Pancreas (tissue), 10 donors: ENCODE measurements at regions not wholly inside any gene's neighbourhood (a gene's known extent, or its start where the extent isn't known, plus 50 kb on each side); places are given as distances from the start of the nearest gene placed in this dataset.

Source experiments
- ATAC-seq, 4 donors: fragments of 200-7000 bp; cut with Tn5 transposase; one replicate each; pipeline versions ENCODE4 v1.8.0 to v1.9.1; 2020; ENCODE audit warnings: mild to moderate bottlenecking in 4 of 4, moderate library complexity in 4 of 4
- DNase-seq, 6 donors: peaks; one replicate each; pipeline ENCODE4 v3.0.0-alpha.2; 2020
- FAIRE-seq: peaks from 2 replicates; lab custom pipeline; 2012; peaks lifted over from hg19 to GRCh38; lab: Jason Lieb, UNC
- H3K27ac ChIP-seq, 4 donors: fragments of 200-600 bp; sonication (generic); 1 replicate in 3 of 4; 2 replicates in 1 of 4; pipeline versions ENCODE4 v1.5.0 to v1.8.0; 2020
- H3K27me3 ChIP-seq, 4 donors: fragments of 200-600 bp; one replicate each; pipeline ENCODE4 v1.8.0; 2021
- H3K36me3 ChIP-seq, 3 donors: fragments of 200-600 bp; sonication (generic) in 1 of 3; one replicate each; pipeline versions ENCODE4 v1.5.0 to v1.8.0; 2020 to 2021
- H3K4me1 ChIP-seq, 3 donors: fragments of 200-600 bp; one replicate each; pipeline ENCODE4 v1.8.0; 2021
- H3K4me3 ChIP-seq, 4 donors: fragments of 200-600 bp; sonication (generic) in 2 of 4; one replicate each; pipeline versions ENCODE4 v1.5.0 to v1.8.0; 2020 to 2021
- H3K9me3 ChIP-seq, 4 donors: fragments of 200-600 bp; one replicate each; pipeline ENCODE4 v1.8.0; 2021
- WGBS, 2 donors: extraction: QIAGEN DNeasy Blood & Tissue Kit; methylation state at CpG; one replicate each; pipeline ENCODE4 v1.1.7; 2013; 5-methylcytosine and 5-hydroxymethylcytosine counted together
- intact Hi-C, 3 donors: fragments of 100-400 bp; cut with DNase I; formaldehyde crosslinking; loops; one replicate each; pipeline versions ENCODE4 v1.11.1 to v1.14.2; 2022
- TF ChIP-seq, protein P1 (sequence below), 4 donors: fragments of 200-600 bp; sonication (generic) in 3 of 4; IDR thresholded peaks; one replicate each; pipeline versions ENCODE4 v1.5.0 to v1.8.0; 2021; ENCODE audit warnings: antibody characterized with exemption in 4 of 4
- donor health status: healthy with polysubstance abuse.
- donor health status: DM: no; HTN: no; CAD: no; lungs with moderate emphysema.
- donor health status: DM: no; HTN: no; CAD: no.
- donor health status: control.
- donor health status: control.
- donor health status: Bipolar disorder and iron deficiency.
- donor health status: DM: yes; HTN: yes; CAD: no.
- donor health status: DM: no; HTN: no; CAD: no.
- donor health status: DM: no; HTN: no; CAD: no.
- donor health status: DM: yes; HTN: yes; CAD: no.

DNA sequence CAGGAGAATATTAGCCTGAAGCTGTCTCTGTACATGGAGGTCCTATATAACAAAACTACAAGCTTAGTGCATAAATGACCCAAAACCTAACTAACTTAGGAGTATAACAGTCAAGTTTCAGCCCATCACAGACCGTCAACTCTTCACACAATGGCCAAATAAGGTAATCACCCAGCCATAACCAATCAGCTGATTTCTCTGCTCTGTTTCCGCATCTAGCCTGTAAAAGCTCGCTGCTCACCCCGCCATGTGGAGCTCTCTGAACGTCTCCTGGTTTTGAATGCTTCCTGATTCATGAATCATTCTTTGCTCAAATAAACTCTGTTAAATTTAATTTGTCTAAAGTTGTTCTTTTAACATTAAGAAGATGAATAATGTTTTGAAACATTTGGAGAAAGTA, 593.6 kb downstream of the TMX3 start:
- H3K9me3 ChIP-seq: no peaks in the 10 kb centered on the region
- H3K27ac ChIP-seq: no peak overlapping the region
- H3K4me3 ChIP-seq: no peak overlapping the region
- FAIRE-seq (no peak), DNase-seq (no peak), ATAC-seq (no peak)
- TF ChIP-seq, protein P1, sequence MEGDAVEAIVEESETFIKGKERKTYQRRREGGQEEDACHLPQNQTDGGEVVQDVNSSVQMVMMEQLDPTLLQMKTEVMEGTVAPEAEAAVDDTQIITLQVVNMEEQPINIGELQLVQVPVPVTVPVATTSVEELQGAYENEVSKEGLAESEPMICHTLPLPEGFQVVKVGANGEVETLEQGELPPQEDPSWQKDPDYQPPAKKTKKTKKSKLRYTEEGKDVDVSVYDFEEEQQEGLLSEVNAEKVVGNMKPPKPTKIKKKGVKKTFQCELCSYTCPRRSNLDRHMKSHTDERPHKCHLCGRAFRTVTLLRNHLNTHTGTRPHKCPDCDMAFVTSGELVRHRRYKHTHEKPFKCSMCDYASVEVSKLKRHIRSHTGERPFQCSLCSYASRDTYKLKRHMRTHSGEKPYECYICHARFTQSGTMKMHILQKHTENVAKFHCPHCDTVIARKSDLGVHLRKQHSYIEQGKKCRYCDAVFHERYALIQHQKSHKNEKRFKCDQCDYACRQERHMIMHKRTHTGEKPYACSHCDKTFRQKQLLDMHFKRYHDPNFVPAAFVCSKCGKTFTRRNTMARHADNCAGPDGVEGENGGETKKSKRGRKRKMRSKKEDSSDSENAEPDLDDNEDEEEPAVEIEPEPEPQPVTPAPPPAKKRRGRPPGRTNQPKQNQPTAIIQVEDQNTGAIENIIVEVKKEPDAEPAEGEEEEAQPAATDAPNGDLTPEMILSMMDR (IDR thresholded peaks at IDR 0.05): no peak
- intact Hi-C loops: no loop called here
- 48 to 58% methylated on average over 5 of the region's 5 CpGs for WGBS, 2 donors
- H3K27me3 ChIP-seq: no peaks in the 10 kb centered on the region
- no peaks in the 10 kb centered on the region for H3K36me3 ChIP-seq
- no peaks in the 10 kb centered on the region for H3K4me1 ChIP-seq

DNA sequence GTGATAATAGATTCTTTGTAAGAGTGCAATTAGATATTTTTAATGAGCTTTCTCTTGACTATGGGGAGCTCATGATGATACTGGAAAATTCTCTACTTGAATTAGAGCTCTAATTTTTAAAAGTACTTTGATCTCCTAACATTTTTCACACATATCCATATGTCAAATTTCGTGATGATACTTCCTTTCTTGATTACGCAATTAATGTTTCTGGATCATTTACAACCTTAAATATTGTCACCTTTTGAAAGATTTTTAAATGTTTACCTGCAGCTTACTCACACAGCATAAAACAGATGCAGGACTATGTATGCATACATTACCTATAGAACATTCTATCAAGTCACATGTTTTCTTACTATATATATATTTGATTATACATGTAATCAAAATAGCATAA, 598.5 kb upstream of the DSEL start:
- H3K4me1 ChIP-seq: no peaks in the 10 kb centered on the region
- DNase-seq: no peak
- no peaks in the 10 kb centered on the region for H3K36me3 ChIP-seq
- intact Hi-C loops: no loop called here
- no peak for ATAC-seq
- H3K4me3 ChIP-seq: no peak overlapping the region
- TF ChIP-seq, protein P1 (IDR thresholded peaks at IDR 0.05): no peak
- WGBS, 2 donors: 63 to 67% methylated on average over 2 of the region's 2 CpGs
- H3K9me3 ChIP-seq: no peaks in the 10 kb centered on the region
- H3K27ac ChIP-seq: no peak overlapping the region
- H3K27me3 ChIP-seq: no peaks in the 10 kb centered on the region
- no peak for FAIRE-seq

DNA sequence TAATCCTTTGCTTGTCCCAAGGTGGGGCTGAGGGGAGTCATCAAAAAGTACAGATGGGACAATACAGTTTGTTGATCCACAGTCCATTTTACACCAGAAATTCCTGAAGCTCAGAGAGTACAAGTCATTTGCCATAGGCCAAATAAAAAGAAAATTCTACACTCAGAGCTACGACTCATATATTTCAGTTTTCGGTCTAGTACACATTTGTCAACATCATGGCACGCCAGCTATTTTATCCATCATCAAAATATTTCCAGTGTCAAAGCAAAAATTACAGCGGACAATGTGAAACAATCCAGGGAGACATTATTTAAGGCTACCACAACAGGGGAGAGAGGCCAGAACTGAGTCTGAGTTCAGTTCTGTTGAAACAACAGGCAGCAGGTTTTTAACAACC, 587.5 kb upstream of the DSEL start:
- 73 to 84% methylated on average over 4 of the region's 4 CpGs for WGBS, 2 donors
- intact Hi-C loops: no loop called here
- no peaks in the 10 kb centered on the region for H3K27me3 ChIP-seq
- H3K4me3 ChIP-seq: no peak overlapping the region
- FAIRE-seq: no peak
- no peaks in the 10 kb centered on the region for H3K9me3 ChIP-seq
- H3K36me3 ChIP-seq: no peaks in the 10 kb centered on the region
- TF ChIP-seq, protein P1 (IDR thresholded peaks at IDR 0.05): no peak
- no peaks in the 10 kb centered on the region for H3K4me1 ChIP-seq
- ATAC-seq: no peak
- no peak overlapping the region for H3K27ac ChIP-seq
- no peak for DNase-seq

DNA sequence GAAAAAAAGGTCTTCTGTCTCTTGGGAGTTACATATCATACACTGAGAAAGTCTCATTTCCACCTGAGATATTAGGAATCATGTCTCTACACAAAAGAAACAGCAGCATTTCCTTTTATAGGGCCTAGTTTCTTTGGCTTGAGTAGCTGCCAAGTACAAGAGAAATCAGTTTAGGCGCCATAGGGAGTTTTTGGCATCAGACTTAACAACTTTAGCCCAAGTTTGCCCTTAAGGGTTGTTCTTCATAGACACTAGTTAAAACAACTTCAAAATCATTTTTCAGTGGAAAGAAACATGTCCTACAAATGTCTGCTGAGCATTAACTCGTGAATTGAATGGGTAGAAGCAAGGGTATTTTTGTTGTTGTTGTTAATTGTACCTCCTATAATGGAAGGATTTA, 587.0 kb upstream of the DSEL start:
- no peak for FAIRE-seq
- Histone ChIP-seq H3K27ac (no peak overlapping the region), H3K27me3 (no peaks in the 10 kb centered on the region), H3K4me3 (no peak overlapping the region), H3K36me3 (no peaks in the 10 kb centered on the region), H3K9me3 (no peaks in the 10 kb centered on the region), H3K4me1 (no peaks in the 10 kb centered on the region)
- intact Hi-C loops: no loop called here
- DNase-seq: no peak
- TF ChIP-seq, protein P1 (IDR thresholded peaks at IDR 0.05): no peak
- ATAC-seq: no peak
- WGBS, 2 donors: 37 to 54% methylated on average over 2 of the region's 2 CpGs

DNA sequence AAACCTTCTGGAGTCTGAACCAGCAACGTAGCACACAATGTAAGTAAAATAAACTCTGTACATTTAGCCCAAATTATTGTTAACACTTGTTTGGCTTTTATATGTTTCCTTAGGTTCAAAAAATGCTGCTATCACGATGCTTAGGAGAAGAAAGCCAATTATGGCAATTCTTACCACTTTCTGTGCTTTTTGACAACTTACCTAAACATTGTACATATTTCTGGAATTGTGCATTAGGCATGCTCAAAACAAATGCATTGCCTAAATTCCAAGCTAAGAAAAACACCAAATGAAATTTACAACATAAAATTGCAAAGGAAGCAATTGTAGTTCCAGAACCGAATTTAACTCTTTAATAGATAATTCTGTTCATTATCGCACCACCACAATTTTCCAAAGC, 585.6 kb upstream of the DSEL start:
- WGBS, 2 donors: 48 to 66% methylated on average over 4 of the region's 4 CpGs
- intact Hi-C loops: no loop called here
- Histone ChIP-seq H3K9me3 (no peaks in the 10 kb centered on the region), H3K27ac (no peak overlapping the region), H3K4me3 (no peak overlapping the region), H3K27me3 (no peaks in the 10 kb centered on the region), H3K36me3 (no peaks in the 10 kb centered on the region), H3K4me1 (no peaks in the 10 kb centered on the region)
- ATAC-seq: no peak
- TF ChIP-seq, protein P1 (IDR thresholded peaks at IDR 0.05): no peak
- no peak for FAIRE-seq
- DNase-seq: no peak
